HG02970 (cell line): ENCODE measurements at regions not wholly inside any gene's neighbourhood (a gene's known extent, or its start where the extent isn't known, plus 50 kb on each side); places are given as distances from the start of the nearest gene placed in this dataset.

Experiments
- ATAC-seq: cut with Tn5 transposase; IDR thresholded peaks from one replicate; pipeline ENCODE4 v1.9.1; 2021; ENCODE audit warnings: mild to moderate bottlenecking, moderate library complexity, moderate number of reproducible peaks; ENCODE audit not compliant: unreplicated experiment, low FRiP score

GRCh38 chr5:158147227-158147626 lies 288.3 kb upstream of the CLINT1 start:
- ATAC-seq, result no peak

GRCh38 chr5:158145827-158146226 lies 286.9 kb upstream of the CLINT1 start:
- no peak for ATAC-seq

GRCh38 chr5:158143081-158143480 lies 284.1 kb upstream of the CLINT1 start:
- ATAC-seq, result no peak

GRCh38 chr5:158142156-158142555 lies 283.2 kb upstream of the CLINT1 start:
- ATAC-seq, result no peak

- ATAC-seq, result no peak
Observed at GRCh38 chr5:158140120-158140731, 281.3 kb upstream of the CLINT1 start.

GRCh38 chr5:158139161-158139560 lies 280.2 kb upstream of the CLINT1 start:
- no peak for ATAC-seq

- no peak for ATAC-seq
Observed at GRCh38 chr5:158135682-158136179, 276.8 kb upstream of the CLINT1 start.

GRCh38 chr5:158133369-158133768 lies 274.4 kb upstream of the CLINT1 start:
- ATAC-seq, result no peak

GRCh38 chr5:158127536-158127935 lies 268.6 kb upstream of the CLINT1 start:
- ATAC-seq, result no peak

GRCh38 chr5:158126442-158127405 lies 267.8 kb upstream of the CLINT1 start:
- ATAC-seq, result no peak

- ATAC-seq, result no peak
Observed at GRCh38 chr5:158124606-158125316, 265.8 kb upstream of the CLINT1 start.

GRCh38 chr5:158123595-158123994 lies 264.6 kb upstream of the CLINT1 start:
- ATAC-seq, result no peak

GRCh38 chr5:158121678-158122077 lies 262.7 kb upstream of the CLINT1 start:
- no peak for ATAC-seq

- ATAC-seq, result no peak
Observed at GRCh38 chr5:158120760-158121159, 261.8 kb upstream of the CLINT1 start.

- ATAC-seq, result no peak
Observed at GRCh38 chr5:158119961-158120723, 261.2 kb upstream of the CLINT1 start.

GRCh38 chr5:158117467-158118160 lies 258.7 kb upstream of the CLINT1 start:
- ATAC-seq, result no peak

- ATAC-seq, result no peak
Observed at GRCh38 chr5:158116965-158117364, 258.0 kb upstream of the CLINT1 start.

- no peak for ATAC-seq
Observed at GRCh38 chr5:158115468-158115867, 256.5 kb upstream of the CLINT1 start.

GRCh38 chr5:158108177-158108576 lies 249.2 kb upstream of the CLINT1 start:
- ATAC-seq, result no peak
